GM10248 (cell line): ENCODE measurements at regions not wholly inside any gene's neighbourhood (a gene's known extent, or its start where the extent isn't known, plus 50 kb on each side); places are given as distances from the start of the nearest gene placed in this dataset.

Experiments used
- CTCF ChIA-PET: fragments of 300-600 bp; sonication (Branson Sonifier 250); formaldehyde crosslinking; extraction: SDS; loops from one replicate; lab custom pipeline; 2021; ENCODE audit warnings: antibody characterized with exemption; lab: Yijun Ruan, JAX
- POLR2A ChIA-PET: fragments of 350-650 bp; sonication (Branson Sonifier 250); formaldehyde crosslinking; extraction: SDS; loops from one replicate; lab custom pipeline; 2020; ENCODE audit warnings: antibody characterized with exemption; lab: Yijun Ruan, JAX
- DNase-seq: peaks from one replicate; pipeline ENCODE4 v3.0.0; 2012; ENCODE audit errors: extremely low spot score
- TF ChIP-seq, protein P1 (sequence below): IDR thresholded peaks from 2 replicates; pipeline ENCODE4 v1.5.1; 2012; ENCODE audit warnings: mild to moderate bottlenecking, low read depth; ENCODE audit errors: extremely low read depth, missing control alignments, control extremely low read depth

DNA sequence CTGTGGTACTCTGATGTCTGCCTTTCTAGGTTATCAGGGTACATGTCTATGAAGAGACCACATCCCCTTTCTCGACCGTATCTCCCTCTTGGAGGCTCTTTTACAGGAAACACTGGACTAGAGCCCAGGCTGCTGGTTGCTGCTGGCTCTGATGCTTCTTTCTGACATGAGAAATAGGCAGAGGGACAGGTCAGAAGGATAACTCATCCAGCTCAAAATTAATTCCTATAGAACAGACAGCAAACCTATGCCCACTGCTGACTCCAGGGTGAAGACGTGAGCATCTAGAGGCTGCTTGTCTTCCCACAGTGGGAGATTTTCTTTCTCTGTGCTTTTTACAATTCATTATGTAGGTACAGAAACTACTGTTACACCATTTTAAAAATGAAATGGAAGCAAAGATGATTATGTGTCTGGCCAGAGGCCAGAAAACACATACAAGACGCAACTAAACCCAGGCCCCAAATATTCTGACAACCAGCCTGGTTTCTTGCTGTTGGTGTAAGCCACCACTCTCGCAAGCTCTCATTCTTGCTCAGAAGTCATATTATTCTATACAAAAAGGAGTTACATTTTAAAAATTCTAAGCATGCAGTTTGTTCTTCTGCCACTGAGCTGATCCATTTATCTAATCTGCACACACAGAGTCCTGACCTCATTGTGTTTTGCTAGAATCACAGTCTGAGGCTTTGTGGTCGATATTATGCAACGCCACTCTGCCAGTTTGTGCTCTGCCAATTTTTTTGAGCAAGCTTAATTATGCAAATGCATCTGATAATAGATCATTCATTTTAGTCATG lies 424.3 kb downstream of the KIF20B start:
- DNase-seq = no peak
- TF ChIP-seq, protein P1, sequence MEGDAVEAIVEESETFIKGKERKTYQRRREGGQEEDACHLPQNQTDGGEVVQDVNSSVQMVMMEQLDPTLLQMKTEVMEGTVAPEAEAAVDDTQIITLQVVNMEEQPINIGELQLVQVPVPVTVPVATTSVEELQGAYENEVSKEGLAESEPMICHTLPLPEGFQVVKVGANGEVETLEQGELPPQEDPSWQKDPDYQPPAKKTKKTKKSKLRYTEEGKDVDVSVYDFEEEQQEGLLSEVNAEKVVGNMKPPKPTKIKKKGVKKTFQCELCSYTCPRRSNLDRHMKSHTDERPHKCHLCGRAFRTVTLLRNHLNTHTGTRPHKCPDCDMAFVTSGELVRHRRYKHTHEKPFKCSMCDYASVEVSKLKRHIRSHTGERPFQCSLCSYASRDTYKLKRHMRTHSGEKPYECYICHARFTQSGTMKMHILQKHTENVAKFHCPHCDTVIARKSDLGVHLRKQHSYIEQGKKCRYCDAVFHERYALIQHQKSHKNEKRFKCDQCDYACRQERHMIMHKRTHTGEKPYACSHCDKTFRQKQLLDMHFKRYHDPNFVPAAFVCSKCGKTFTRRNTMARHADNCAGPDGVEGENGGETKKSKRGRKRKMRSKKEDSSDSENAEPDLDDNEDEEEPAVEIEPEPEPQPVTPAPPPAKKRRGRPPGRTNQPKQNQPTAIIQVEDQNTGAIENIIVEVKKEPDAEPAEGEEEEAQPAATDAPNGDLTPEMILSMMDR = no peak
- POLR2A ChIA-PET = no interaction called here
- CTCF ChIA-PET = interaction anchor here (1.0 to 1.7 kb wide), 2 partner anchors 18 to 28 kb away, joined by 4 read pairs; no protein-coding TSS in a partner anchor

DNA sequence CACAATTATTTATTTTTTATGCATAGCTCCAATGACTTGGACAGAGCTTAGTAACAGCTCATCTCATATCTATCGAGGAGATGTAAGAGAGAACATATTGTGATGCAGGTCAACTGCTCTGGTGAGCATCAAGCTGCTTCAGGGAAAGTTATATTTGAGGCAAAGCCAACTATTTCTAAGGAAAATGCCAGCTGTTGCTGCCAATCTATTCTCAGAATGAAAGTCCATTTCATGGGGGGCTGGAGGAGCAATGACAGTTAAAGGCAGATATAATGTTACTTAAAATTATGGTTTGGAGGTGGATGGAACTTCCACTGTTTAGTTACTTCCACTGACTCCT lies 424.8 kb downstream of the KIF20B start:
- CTCF ChIA-PET = interaction anchor here (1.7 kb wide), 1 partner anchor 18 kb away, joined by 4 read pairs; no protein-coding TSS in a partner anchor
- TF ChIP-seq, protein P1 = no peak
- no peak for DNase-seq
- POLR2A ChIA-PET = no interaction called here

DNA sequence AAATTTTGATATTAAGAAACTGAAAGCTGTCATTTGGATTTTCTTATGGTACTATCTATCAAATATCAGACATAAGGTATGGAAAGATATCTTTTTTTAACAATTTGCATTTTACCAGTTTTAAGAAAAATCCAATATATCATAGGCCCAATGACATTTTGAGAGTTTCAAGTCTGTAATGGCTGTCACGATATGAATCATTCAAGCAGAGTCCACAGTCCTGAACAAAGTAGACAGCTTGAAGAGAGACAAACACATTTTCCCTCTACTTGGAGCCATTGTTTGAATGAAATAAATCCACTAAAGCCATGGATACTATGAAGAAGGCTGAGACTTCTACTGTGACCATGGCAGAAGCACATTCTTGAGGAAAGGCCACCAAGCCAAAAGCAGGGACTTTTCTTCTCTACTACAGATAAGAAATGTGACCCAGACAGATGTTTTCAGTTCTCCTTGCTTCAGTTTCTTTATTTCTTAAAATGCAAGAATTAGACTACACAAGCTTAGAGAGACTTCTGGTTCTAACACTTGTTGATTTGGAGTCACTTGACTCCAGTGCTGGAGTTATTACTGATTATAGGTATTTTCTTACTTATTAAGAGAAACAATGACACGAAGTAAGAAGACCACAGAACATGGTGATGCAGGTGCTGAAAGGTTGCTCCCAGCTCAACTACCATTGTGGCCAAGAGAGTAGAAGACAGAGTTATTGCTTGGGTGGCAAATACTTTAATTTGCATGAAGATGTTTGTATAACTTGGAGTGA lies 429.1 kb downstream of the KIF20B start:
- CTCF ChIA-PET = interaction anchor here (0.7 kb wide), 1 partner anchor 19 kb away, joined by 3 read pairs; no protein-coding TSS in a partner anchor
- POLR2A ChIA-PET = no interaction called here
- DNase-seq = peak; percentile 10
- TF ChIP-seq, protein P1 = no peak

GRCh38 chr10:90133606-90134005 lies 432.2 kb downstream of the KIF20B start:
- CTCF ChIA-PET = no interaction called here

DNA sequence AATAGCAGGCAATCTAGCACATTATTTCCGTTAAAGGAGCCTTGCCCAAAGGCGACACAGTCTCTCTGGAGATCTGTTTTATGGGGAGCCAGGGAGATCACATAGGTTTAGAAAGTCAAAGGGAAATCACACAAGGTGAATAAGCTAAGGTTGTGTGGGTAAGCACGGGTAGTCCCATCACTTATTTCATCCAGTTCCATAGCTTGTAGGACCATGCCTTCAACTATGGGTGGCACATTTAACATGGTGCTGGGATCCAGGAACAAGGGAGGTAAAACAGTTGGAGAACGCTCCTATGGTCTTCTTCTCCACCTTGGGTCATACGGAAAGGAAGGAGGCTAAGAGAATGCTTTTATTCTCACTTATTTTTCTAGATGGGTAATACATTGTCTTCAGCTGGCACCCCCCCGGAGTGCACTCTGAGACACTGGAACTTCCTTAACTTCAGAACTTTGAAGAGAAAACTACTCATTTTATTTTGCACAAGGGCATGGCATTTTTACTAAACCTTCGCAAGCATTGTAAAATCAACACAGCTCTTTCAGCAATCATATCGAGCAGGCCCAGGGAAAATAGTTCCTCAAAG lies 435.4 kb downstream of the KIF20B start:
- no peak for DNase-seq
- ChIA-PET POLR2A (no interaction called here), CTCF (interaction anchor here (1.1 to 1.4 kb wide), 2 partner anchors 12 to 32 kb away, joined by 3 to 4 read pairs; no protein-coding TSS in a partner anchor)
- TF ChIP-seq, protein P1 = no peak

More at GRCh38 chr10:90133606-90134005, 432.2 kb downstream of the KIF20B start:
- no peak for DNase-seq
- POLR2A ChIA-PET = no interaction called here
- TF ChIP-seq, protein P1 = no peak

DNA sequence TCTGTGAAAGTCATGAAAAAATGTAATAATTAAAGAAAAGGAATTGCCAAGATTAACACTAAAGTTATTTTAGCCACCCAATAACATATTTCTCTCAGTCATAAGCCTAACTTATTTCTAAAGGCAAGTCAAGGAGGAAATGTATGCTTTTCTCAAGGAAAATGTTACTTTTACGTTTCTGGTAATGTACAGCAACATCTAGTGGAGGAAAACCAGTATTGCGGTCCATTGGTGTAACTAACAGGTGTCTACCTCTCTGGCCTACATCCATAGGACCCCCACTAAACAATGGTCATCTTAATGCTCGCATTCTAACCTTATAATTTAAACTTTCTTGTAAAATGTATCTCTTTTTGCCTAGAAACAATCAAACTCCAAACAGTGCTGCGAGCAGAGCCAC lies 437.5 kb downstream of the KIF20B start:
- DNase-seq = no peak
- TF ChIP-seq, protein P1 = no peak
- POLR2A ChIA-PET = no interaction called here
- CTCF ChIA-PET = interaction anchor here (1.6 kb wide), 1 partner anchor 22 kb away, joined by 3 read pairs; no protein-coding TSS in a partner anchor
